Adipocyte (in vitro differentiated cells): ENCODE measurements at regions not wholly inside any gene's neighbourhood (a gene's known extent, or its start where the extent isn't known, plus 50 kb on each side); places are given as distances from the start of the nearest gene placed in this dataset.

Experiments
- DNase-seq: peaks from one replicate; pipeline ENCODE4 v3.0.0-alpha.2; 2015; ENCODE audit warnings: low read depth
- H3K27me3 ChIP-seq: replicated peaks from 2 replicates; pipeline ENCODE4 v1.7.0; 2013; ENCODE audit warnings: mild to moderate bottlenecking, low read length, moderate library complexity; ENCODE audit not compliant: control insufficient read depth, insufficient read depth
- H3K36me3 ChIP-seq: 2 replicates; pipeline ENCODE4 v1.7.0; 2013; ENCODE audit warnings: low read length, mild to moderate bottlenecking, moderate library complexity; ENCODE audit not compliant: control insufficient read depth, insufficient read depth, severe bottlenecking
- H3K4me1 ChIP-seq: 2 replicates; pipeline ENCODE4 v1.7.0; 2013; ENCODE audit warnings: mild to moderate bottlenecking, low read length, moderate library complexity; ENCODE audit not compliant: control insufficient read depth, insufficient read depth
- H3K4me3 ChIP-seq: 2 replicates; pipeline ENCODE4 v1.7.0; 2013; ENCODE audit warnings: mild to moderate bottlenecking, low read length, moderate library complexity
- H3K9ac ChIP-seq: 2 replicates; pipeline ENCODE4 v1.7.0; 2013; ENCODE audit warnings: mild to moderate bottlenecking, low read length, moderate library complexity
- H3K9me3 ChIP-seq: 2 replicates; pipeline ENCODE4 v1.7.0; 2013; ENCODE audit warnings: mild to moderate bottlenecking, low read length, moderate library complexity; ENCODE audit not compliant: control insufficient read depth

GRCh38 chr16:55179852-55180585 lies 144.0 kb upstream of the IRX6 start:
- H3K4me3 ChIP-seq = no peak overlapping the region
- DNase-seq = no peak
- no peak overlapping the region for H3K9ac ChIP-seq
- H3K4me1 ChIP-seq = no peaks in the 10 kb centered on the region
- H3K36me3 ChIP-seq = no peaks in the 10 kb centered on the region
- H3K9me3 ChIP-seq = peaks cover 6% of the 10 kb centered on the region
- peaks cover 9% of the 10 kb centered on the region for H3K27me3 ChIP-seq

GRCh38 chr16:55184052-55184451 lies 140.0 kb upstream of the IRX6 start:
- no peaks in the 10 kb centered on the region for H3K36me3 ChIP-seq
- peaks cover 6% of the 10 kb centered on the region for H3K9me3 ChIP-seq
- H3K4me3 ChIP-seq = no peak overlapping the region
- peaks cover 26% of the 10 kb centered on the region for H3K27me3 ChIP-seq
- no peaks in the 10 kb centered on the region for H3K4me1 ChIP-seq
- no peak overlapping the region for H3K9ac ChIP-seq
- DNase-seq = no peak

- H3K4me3 ChIP-seq = no peak overlapping the region
- no peak for DNase-seq
- H3K9ac ChIP-seq = no peak overlapping the region
- no peaks in the 10 kb centered on the region for H3K4me1 ChIP-seq
- H3K36me3 ChIP-seq = no peaks in the 10 kb centered on the region
- H3K9me3 ChIP-seq = peaks cover 6% of the 10 kb centered on the region
- H3K27me3 ChIP-seq = peaks cover 30% of the 10 kb centered on the region
Measured at GRCh38 chr16:55184619-55185018, 139.4 kb upstream of the IRX6 start.

- peaks cover 20% of the 10 kb centered on the region for H3K9me3 ChIP-seq
- no peak overlapping the region for H3K9ac ChIP-seq
- no peak for DNase-seq
- H3K4me3 ChIP-seq = no peak overlapping the region
- peaks cover 26% of the 10 kb centered on the region for H3K27me3 ChIP-seq
- no peaks in the 10 kb centered on the region for H3K4me1 ChIP-seq
- no peaks in the 10 kb centered on the region for H3K36me3 ChIP-seq
Measured at GRCh38 chr16:55189224-55189623, 134.8 kb upstream of the IRX6 start.

- DNase-seq = no peak
- Histone ChIP-seq H3K27me3 (peaks cover 26% of the 10 kb centered on the region), H3K9me3 (peaks cover 20% of the 10 kb centered on the region), H3K36me3 (no peaks in the 10 kb centered on the region), H3K9ac (no peak overlapping the region), H3K4me1 (no peaks in the 10 kb centered on the region), H3K4me3 (no peak overlapping the region)
Measured at GRCh38 chr16:55189682-55190636, 134.0 kb upstream of the IRX6 start.

GRCh38 chr16:55192734-55193133 lies 131.3 kb upstream of the IRX6 start:
- no peak for DNase-seq
- Histone ChIP-seq H3K4me3 (no peak overlapping the region), H3K9ac (no peak overlapping the region), H3K9me3 (peaks cover 18% of the 10 kb centered on the region), H3K4me1 (no peaks in the 10 kb centered on the region), H3K27me3 (peaks cover 12% of the 10 kb centered on the region), H3K36me3 (no peaks in the 10 kb centered on the region)

- no peak overlapping the region for H3K9ac ChIP-seq
- no peak for DNase-seq
- H3K27me3 ChIP-seq = peaks cover 4% of the 10 kb centered on the region
- no peaks in the 10 kb centered on the region for H3K4me1 ChIP-seq
- peaks cover 3% of the 10 kb centered on the region for H3K9me3 ChIP-seq
- no peak overlapping the region for H3K4me3 ChIP-seq
- H3K36me3 ChIP-seq = no peaks in the 10 kb centered on the region
Measured at GRCh38 chr16:55203570-55203969, 120.4 kb upstream of the IRX6 start.

GRCh38 chr16:55204069-55204468 lies 119.9 kb upstream of the IRX6 start:
- no peak for DNase-seq
- Histone ChIP-seq H3K36me3 (no peaks in the 10 kb centered on the region), H3K27me3 (peaks cover 7% of the 10 kb centered on the region), H3K4me1 (no peaks in the 10 kb centered on the region), H3K9ac (no peak overlapping the region), H3K9me3 (no peaks in the 10 kb centered on the region), H3K4me3 (no peak overlapping the region)

- Histone ChIP-seq H3K4me3 (no peak overlapping the region), H3K36me3 (no peaks in the 10 kb centered on the region), H3K9ac (no peak overlapping the region), H3K9me3 (no peaks in the 10 kb centered on the region), H3K4me1 (no peaks in the 10 kb centered on the region), H3K27me3 (peaks cover 7% of the 10 kb centered on the region)
- no peak for DNase-seq
Measured at GRCh38 chr16:55204923-55205322, 119.1 kb upstream of the IRX6 start.

- Histone ChIP-seq H3K36me3 (no peaks in the 10 kb centered on the region), H3K4me3 (no peak overlapping the region)
- no peak for DNase-seq
Measured at GRCh38 chr16:55207693-55208428, 116.1 kb upstream of the IRX6 start.

GRCh38 chr16:55209626-55210025 lies 114.4 kb upstream of the IRX6 start:
- Histone ChIP-seq H3K36me3 (no peaks in the 10 kb centered on the region), H3K9ac (no peak overlapping the region), H3K4me1 (no peaks in the 10 kb centered on the region), H3K9me3 (no peaks in the 10 kb centered on the region), H3K27me3 (peaks cover 7% of the 10 kb centered on the region), H3K4me3 (no peak overlapping the region)
- no peak for DNase-seq

More at GRCh38 chr16:55207693-55208428, 116.1 kb upstream of the IRX6 start:
- no peaks in the 10 kb centered on the region for H3K9me3 ChIP-seq
- peaks cover 7% of the 10 kb centered on the region for H3K27me3 ChIP-seq
- no peaks in the 10 kb centered on the region for H3K4me1 ChIP-seq
- no peak overlapping the region for H3K9ac ChIP-seq
